ENCODE measurements at regions not wholly inside any gene's neighbourhood (a gene's known extent, or its start where the extent isn't known, plus 50 kb on each side); places are given as distances from the start of the nearest gene placed in this dataset.

DNA sequence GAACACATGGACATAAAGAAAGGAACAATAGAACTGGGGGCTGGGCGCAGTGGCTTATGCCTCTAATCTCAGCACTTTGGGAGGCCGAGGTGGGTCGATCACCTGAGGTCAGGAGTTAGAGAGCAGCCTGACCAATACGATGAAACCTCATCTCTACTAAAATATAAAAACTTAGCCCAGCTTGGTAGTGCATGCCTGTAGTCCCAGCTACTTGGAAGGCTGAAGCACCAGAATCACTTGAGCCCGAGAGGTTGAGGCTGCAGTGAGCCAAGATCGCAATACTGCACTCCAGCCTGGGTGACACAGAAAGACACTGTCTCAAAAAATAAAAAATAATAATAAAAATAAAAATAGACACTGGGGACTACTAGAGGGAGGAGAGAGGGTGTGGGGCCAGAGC lies 154.5 kb downstream of the SEC23A start:
- TF ChIP-seq, protein P1, sequence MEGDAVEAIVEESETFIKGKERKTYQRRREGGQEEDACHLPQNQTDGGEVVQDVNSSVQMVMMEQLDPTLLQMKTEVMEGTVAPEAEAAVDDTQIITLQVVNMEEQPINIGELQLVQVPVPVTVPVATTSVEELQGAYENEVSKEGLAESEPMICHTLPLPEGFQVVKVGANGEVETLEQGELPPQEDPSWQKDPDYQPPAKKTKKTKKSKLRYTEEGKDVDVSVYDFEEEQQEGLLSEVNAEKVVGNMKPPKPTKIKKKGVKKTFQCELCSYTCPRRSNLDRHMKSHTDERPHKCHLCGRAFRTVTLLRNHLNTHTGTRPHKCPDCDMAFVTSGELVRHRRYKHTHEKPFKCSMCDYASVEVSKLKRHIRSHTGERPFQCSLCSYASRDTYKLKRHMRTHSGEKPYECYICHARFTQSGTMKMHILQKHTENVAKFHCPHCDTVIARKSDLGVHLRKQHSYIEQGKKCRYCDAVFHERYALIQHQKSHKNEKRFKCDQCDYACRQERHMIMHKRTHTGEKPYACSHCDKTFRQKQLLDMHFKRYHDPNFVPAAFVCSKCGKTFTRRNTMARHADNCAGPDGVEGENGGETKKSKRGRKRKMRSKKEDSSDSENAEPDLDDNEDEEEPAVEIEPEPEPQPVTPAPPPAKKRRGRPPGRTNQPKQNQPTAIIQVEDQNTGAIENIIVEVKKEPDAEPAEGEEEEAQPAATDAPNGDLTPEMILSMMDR (IDR thresholded peaks at IDR 0.05; ENCODE audit: insufficient read depth, low read depth, low read length), result no peak
- no peak for TF ChIP-seq EZH2 (IDR thresholded peaks at IDR 0.05; ENCODE audit: insufficient read depth, low read length)
